Endodermal cell (in vitro differentiated cells): ENCODE measurements at regions not wholly inside any gene's neighbourhood (a gene's known extent, or its start where the extent isn't known, plus 50 kb on each side); places are given as distances from the start of the nearest gene placed in this dataset.
A peak's percentile ranks its signal among the peaks of the same experiment; 100 is the strongest.

ENCODE experiments used
- DNase-seq: peaks from one replicate; pipeline ENCODE4 v3.0.0-alpha.2; 2017
- H3K27ac ChIP-seq: 2 replicates; pipeline ENCODE4 v1.5.1; 2013; ENCODE audit warnings: mild to moderate bottlenecking, low read depth, low read length, moderate library complexity
- H3K27me3 ChIP-seq: 2 replicates; pipeline ENCODE4 v1.6.1; 2013; ENCODE audit warnings: mild to moderate bottlenecking, low read length, moderate library complexity; ENCODE audit not compliant: insufficient read depth, control insufficient read depth, poor library complexity, severe bottlenecking
- H3K36me3 ChIP-seq: 2 replicates; pipeline ENCODE4 v1.7.0; 2013; ENCODE audit warnings: mild to moderate bottlenecking, low read length, moderate library complexity; ENCODE audit not compliant: control insufficient read depth, insufficient read depth
- H3K4me1 ChIP-seq: one replicate; pipeline ENCODE4 v1.7.0; 2013; ENCODE audit warnings: low read length; ENCODE audit not compliant: control insufficient read depth, insufficient read depth
- H3K4me3 ChIP-seq: 2 replicates; pipeline ENCODE4 v1.5.1; 2013; ENCODE audit warnings: mild to moderate bottlenecking, low read length, moderate library complexity
- H3K9ac ChIP-seq: 2 replicates; pipeline ENCODE4 v1.6.1; 2013; ENCODE audit warnings: mild to moderate bottlenecking, low read length, moderate library complexity; ENCODE audit not compliant: poor library complexity, severe bottlenecking; ENCODE audit errors: extremely low read depth
- H3K9me3 ChIP-seq: 2 replicates; pipeline ENCODE4 v1.6.1; 2013; ENCODE audit warnings: mild to moderate bottlenecking, low read length, moderate library complexity; ENCODE audit not compliant: control insufficient read depth
- H3K27ac Mint-ChIP-seq: 2 replicates; pipeline ENCODE4 v1.8.0; 2020; ENCODE audit warnings: mixed read lengths
- H3K27me3 Mint-ChIP-seq: 2 replicates; pipeline ENCODE4 v1.8.0; 2021; ENCODE audit warnings: mild to moderate bottlenecking, mixed read lengths; ENCODE audit not compliant: insufficient read depth
- H3K36me3 Mint-ChIP-seq: 2 replicates; pipeline ENCODE4 v1.8.0; 2020; ENCODE audit warnings: low read depth, mixed read lengths
- H3K4me1 Mint-ChIP-seq: 2 replicates; pipeline ENCODE4 v1.8.0; 2020; ENCODE audit warnings: mixed read lengths
- H3K4me3 Mint-ChIP-seq: 2 replicates; pipeline ENCODE4 v1.8.0; 2020; ENCODE audit warnings: mild to moderate bottlenecking, moderate library complexity, mixed read lengths
- H3K9me3 Mint-ChIP-seq: 2 replicates; pipeline ENCODE4 v1.8.0; 2020; ENCODE audit warnings: mild to moderate bottlenecking, mixed read lengths
- WGBS, 2 experiments: methylation state at CpG; one replicate each; pipeline versions ENCODE4 v1.1.5 to v1.1.7; 2013; ENCODE audit warnings: missing lambda C conversion rate in 2 of 2, mixed read lengths in 1 of 2; ENCODE audit not compliant: insufficient coverage in 1 of 2, insufficient read length in 1 of 2; 5-methylcytosine and 5-hydroxymethylcytosine counted together
- TF ChIP-seq, protein P1 (sequence below): fragments of 200-600 bp; sonication (generic); conservative IDR thresholded peaks from 2 replicates; pipeline ENCODE4 v1.5.0; 2021; ENCODE audit warnings: antibody characterized with exemption, mild to moderate bottlenecking

DNA sequence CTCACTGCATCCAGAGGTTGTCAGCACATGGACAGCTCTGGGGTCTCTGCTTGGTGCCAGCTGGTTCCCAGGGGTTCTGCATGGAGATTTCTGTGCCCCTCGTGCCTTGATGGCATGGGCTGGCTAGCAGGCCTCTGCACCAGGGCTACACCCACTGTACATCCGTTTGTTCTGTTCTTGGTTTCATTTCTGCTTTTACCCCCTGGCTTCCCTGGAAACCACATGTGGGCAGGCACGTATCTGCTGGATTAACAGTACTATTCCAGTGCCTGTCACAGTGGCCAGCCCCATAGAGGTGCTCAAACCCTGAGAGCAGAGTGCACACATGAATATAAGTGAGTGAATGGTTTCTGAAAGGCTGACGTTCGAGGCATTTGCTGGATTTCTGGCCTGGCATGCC is 207.2 kb upstream of the GPR26 start:
- DNase-seq: no peak
- 84 to 92% methylated on average over 4 to 5 of the region's 5 CpGs for WGBS, 2 experiments

DNA sequence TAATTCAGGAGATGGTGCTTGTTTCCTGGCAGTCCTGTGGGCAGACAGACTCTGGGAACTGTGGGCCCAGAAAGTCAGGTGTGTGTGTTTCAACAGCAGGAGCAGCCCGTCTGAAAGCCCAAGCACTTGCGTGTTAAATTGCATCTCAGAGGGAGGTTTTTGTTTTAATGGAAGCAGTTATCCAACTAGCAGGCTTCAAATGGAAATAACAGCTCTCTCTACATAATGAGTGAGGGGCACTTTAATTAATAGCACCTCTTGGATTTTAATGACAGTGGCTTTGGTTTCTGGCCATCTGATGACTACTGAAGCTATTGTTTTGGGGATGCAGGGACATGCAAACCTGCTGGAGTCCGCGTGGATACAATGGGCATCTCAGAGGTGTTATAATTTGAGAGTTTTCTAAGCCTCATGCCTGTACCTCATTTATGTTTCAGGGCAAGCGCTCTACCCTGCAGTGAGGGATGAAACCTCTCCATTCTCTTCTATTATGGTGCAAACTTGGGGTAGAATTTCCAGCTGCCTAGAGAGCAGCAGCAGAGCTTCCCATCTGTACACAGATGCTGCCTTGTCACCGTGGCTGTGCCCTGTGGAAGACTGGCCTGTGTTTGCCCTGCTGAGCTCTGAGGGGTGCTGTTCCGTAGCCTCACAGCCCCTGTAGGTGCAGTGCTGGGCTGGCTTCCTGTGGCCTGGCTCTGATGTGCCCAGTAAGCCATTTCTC is 206.6 kb upstream of the GPR26 start:
- Histone ChIP-seq H3K27me3 (no peaks in the 10 kb centered on the region), H3K36me3 (no peaks in the 10 kb centered on the region), H3K4me1 (no peaks in the 10 kb centered on the region), H3K9ac (no peak overlapping the region), H3K9me3 (no peaks in the 10 kb centered on the region), H3K27ac (no peak overlapping the region), H3K4me3 (no peak overlapping the region)
- TF ChIP-seq, protein P1, sequence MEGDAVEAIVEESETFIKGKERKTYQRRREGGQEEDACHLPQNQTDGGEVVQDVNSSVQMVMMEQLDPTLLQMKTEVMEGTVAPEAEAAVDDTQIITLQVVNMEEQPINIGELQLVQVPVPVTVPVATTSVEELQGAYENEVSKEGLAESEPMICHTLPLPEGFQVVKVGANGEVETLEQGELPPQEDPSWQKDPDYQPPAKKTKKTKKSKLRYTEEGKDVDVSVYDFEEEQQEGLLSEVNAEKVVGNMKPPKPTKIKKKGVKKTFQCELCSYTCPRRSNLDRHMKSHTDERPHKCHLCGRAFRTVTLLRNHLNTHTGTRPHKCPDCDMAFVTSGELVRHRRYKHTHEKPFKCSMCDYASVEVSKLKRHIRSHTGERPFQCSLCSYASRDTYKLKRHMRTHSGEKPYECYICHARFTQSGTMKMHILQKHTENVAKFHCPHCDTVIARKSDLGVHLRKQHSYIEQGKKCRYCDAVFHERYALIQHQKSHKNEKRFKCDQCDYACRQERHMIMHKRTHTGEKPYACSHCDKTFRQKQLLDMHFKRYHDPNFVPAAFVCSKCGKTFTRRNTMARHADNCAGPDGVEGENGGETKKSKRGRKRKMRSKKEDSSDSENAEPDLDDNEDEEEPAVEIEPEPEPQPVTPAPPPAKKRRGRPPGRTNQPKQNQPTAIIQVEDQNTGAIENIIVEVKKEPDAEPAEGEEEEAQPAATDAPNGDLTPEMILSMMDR: no peak
- 42 to 43% methylated on average over 6 to 7 of the region's 7 CpGs for WGBS, 2 experiments
- Mint-ChIP-seq H3K4me3 (no peak overlapping the region), H3K9me3 (no peaks in the 10 kb centered on the region), H3K27ac (no peak overlapping the region), H3K36me3 (no peaks in the 10 kb centered on the region), H3K27me3 (peaks cover 3% of the 10 kb centered on the region), H3K4me1 (peaks cover 10% of the 10 kb centered on the region)
- DNase-seq: peak; percentile 67

More for the DNA sequence above, 207.2 kb upstream of the GPR26 start:
- no peaks in the 10 kb centered on the region for H3K9me3 ChIP-seq
- H3K27ac Mint-ChIP-seq: no peak overlapping the region
- TF ChIP-seq, protein P1: no peak
- no peak overlapping the region for H3K4me3 Mint-ChIP-seq
- H3K36me3 Mint-ChIP-seq: no peaks in the 10 kb centered on the region
- no peaks in the 10 kb centered on the region for H3K4me1 ChIP-seq
- peaks cover 3% of the 10 kb centered on the region for H3K27me3 Mint-ChIP-seq
- no peaks in the 10 kb centered on the region for H3K9me3 Mint-ChIP-seq
- no peaks in the 10 kb centered on the region for H3K27me3 ChIP-seq
- H3K4me3 ChIP-seq: no peak overlapping the region
- H3K27ac ChIP-seq: no peak overlapping the region
- no peak overlapping the region for H3K9ac ChIP-seq
- peaks cover 10% of the 10 kb centered on the region for H3K4me1 Mint-ChIP-seq
- H3K36me3 ChIP-seq: no peaks in the 10 kb centered on the region

DNA sequence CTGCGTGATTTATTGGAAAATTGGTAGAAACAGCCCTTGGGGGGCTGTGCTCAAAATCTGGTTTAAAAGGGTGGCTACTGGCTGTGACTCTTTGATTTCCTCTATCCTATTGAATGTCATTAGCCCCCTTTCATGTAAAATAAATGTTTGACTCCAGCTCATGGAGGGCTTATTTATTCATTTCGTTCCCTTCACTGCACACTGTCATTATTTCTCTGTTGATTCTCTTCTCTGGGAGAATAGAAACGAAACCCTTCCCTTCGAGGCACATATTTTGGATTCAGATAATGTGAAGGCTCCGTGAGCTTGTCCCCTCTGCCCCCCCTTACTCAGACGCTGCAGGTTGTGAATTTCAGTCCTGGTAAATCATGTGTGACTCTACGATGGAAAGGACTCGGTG is 203.9 kb upstream of the GPR26 start:
- Mint-ChIP-seq H3K4me1 (peaks cover 10% of the 10 kb centered on the region), H3K27ac (no peak overlapping the region), H3K9me3 (no peaks in the 10 kb centered on the region), H3K4me3 (no peak overlapping the region), H3K36me3 (no peaks in the 10 kb centered on the region), H3K27me3 (peaks cover 2% of the 10 kb centered on the region)
- WGBS, 2 experiments: 91 to 92% methylated on average over 7 to 8 of the region's 8 CpGs
- no peak overlapping the region for H3K27ac ChIP-seq
- no peak overlapping the region for H3K4me3 ChIP-seq
- no peaks in the 10 kb centered on the region for H3K27me3 ChIP-seq
- TF ChIP-seq, protein P1: no peak
- DNase-seq: no peak
- no peaks in the 10 kb centered on the region for H3K36me3 ChIP-seq
- H3K9me3 ChIP-seq: no peaks in the 10 kb centered on the region
- no peaks in the 10 kb centered on the region for H3K4me1 ChIP-seq
- H3K9ac ChIP-seq: no peak overlapping the region
